Adrenal gland (tissue), 5 donors: ENCODE measurements at regions not wholly inside any gene's neighbourhood (a gene's known extent, or its start where the extent isn't known, plus 50 kb on each side); places are given as distances from the start of the nearest gene placed in this dataset.

Source experiments
- CTCF ChIP-seq, 6 experiments: fragments of 450-650 bp in 4 of 6; fragments of 200-600 bp in 2 of 6; sonication (generic) in 1 of 6; IDR thresholded peaks; 1 replicate in 5 of 6; 2 replicates in 1 of 6; pipeline versions ENCODE4 v1.5.1 to v1.8.0; 2016 to 2021; ENCODE audit warnings: antibody characterized with exemption in 6 of 6, mild to moderate bottlenecking in 2 of 6, moderate library complexity in 1 of 6
- POLR2A ChIP-seq, 2 donors: fragments of 450-650 bp; IDR thresholded peaks; one replicate each; pipeline ENCODE4 v1.6.1; 2017; ENCODE audit warnings: antibody characterized with exemption in 2 of 2, mild to moderate bottlenecking in 2 of 2, moderate library complexity in 1 of 2
- donor health status: DM: no; HTN: no; CAD: no.

- TF ChIP-seq CTCF (IDR thresholded peaks at IDR 0.05) (no peak), POLR2A (IDR thresholded peaks at IDR 0.05) (no peak)
These were observed 126.5 kb downstream of the NCOR2 start for GRCh38 chr12:124440841-124441381.
